ENCODE measurements at regions not wholly inside any gene's neighbourhood (a gene's known extent, or its start where the extent isn't known, plus 50 kb on each side); places are given as distances from the start of the nearest gene placed in this dataset.

DNA sequence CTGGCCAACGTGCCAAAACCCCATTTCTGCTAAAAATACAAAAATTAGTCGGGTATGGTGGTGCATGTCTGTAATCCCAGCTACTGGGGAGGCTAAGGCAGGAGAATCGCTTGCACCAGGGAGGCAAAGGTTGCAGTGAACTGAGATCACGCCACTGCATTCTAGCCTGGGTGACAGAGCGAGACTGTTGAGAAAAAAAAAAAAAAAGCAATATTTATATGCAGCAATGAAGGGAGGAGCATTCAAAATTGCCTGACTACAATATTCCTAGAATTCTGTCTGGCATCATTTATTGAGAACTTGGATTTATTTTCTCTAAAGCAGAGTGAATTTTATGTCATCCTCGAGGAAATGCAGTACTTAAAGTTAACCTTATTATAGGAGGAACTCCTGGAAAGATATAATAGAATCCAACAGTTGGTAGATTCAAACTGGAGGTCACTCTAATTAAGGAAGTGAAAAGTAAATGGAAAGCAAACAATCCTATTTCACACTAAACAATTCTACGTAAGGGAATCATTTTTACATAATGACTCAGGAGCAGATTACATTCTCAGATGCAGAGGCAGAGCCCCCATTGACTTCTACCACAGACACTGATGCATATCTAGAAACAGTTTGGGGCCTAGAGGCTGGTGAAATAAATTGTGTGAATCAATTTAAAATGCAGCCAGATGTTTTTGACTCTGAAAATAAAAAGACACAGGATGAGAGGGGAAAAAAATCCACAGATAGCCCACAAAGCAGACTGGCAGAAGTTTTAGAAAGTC, 82.1 kb upstream of the FHIT start:
- TF ChIP-seq, protein P1, sequence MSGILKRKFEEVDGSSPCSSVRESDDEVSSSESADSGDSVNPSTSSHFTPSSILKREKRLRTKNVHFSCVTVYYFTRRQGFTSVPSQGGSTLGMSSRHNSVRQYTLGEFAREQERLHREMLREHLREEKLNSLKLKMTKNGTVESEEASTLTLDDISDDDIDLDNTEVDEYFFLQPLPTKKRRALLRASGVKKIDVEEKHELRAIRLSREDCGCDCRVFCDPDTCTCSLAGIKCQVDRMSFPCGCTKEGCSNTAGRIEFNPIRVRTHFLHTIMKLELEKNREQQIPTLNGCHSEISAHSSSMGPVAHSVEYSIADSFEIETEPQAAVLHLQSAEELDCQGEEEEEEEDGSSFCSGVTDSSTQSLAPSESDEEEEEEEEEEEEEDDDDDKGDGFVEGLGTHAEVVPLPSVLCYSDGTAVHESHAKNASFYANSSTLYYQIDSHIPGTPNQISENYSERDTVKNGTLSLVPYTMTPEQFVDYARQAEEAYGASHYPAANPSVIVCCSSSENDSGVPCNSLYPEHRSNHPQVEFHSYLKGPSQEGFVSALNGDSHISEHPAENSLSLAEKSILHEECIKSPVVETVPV (CRISPR knock-in tag; IDR thresholded peaks at IDR 0.05): peak; percentile 45; the same call in 1 of the 2 replicates
- TF ChIP-seq ZNF70 (CRISPR knock-in tag; IDR thresholded peaks at IDR 0.05) (no peak), ISL1 (CRISPR knock-in tag; IDR thresholded peaks at IDR 0.05) (peak; percentile 17; the same call in 1 of the 2 replicates), ARNTL (CRISPR knock-in tag; IDR thresholded peaks at IDR 0.05; ENCODE audit: borderline replicate concordance, low read depth) (no peak)
